ACC112 (cell line): ENCODE measurements at regions not wholly inside any gene's neighbourhood (a gene's known extent, or its start where the extent isn't known, plus 50 kb on each side); places are given as distances from the start of the nearest gene placed in this dataset.

Experiments
- H2AFZ ChIP-seq: fragments of 200-600 bp; sonication (generic); one replicate; pipeline ENCODE4 v1.6.0; 2017; ENCODE audit warnings: antibody characterized with exemption, low read length; ENCODE audit not compliant: unreplicated experiment
- H3K27ac ChIP-seq: fragments of 200-600 bp; sonication (generic); 2 replicates; pipeline ENCODE4 v1.5.1; 2014; ENCODE audit warnings: low read depth, mild to moderate bottlenecking, antibody characterized with exemption, low read length, moderate library complexity
- H3K27me3 ChIP-seq: fragments of 200-600 bp; sonication (generic); 2 replicates; pipeline ENCODE4 v1.6.1; 2014; ENCODE audit warnings: mild to moderate bottlenecking, antibody characterized with exemption, low read length, moderate library complexity, mixed read lengths; ENCODE audit not compliant: insufficient read depth
- H3K36me3 ChIP-seq: fragments of 200-600 bp; sonication (generic); 2 replicates; pipeline ENCODE4 v1.6.1; 2016; ENCODE audit warnings: mild to moderate bottlenecking, antibody characterized with exemption, low read length, moderate library complexity, mixed read lengths; ENCODE audit not compliant: insufficient read depth
- H3K4me1 ChIP-seq: fragments of 200-600 bp; sonication (generic); one replicate; pipeline ENCODE4 v1.6.1; 2016; ENCODE audit warnings: low read length, mixed read lengths; ENCODE audit not compliant: insufficient read depth, unreplicated experiment, control insufficient read depth
- H3K4me3 ChIP-seq: fragments of 200-600 bp; sonication (generic); 2 replicates; pipeline ENCODE4 v1.5.1; 2014; ENCODE audit warnings: mild to moderate bottlenecking, low read depth, low read length
- H3K79me2 ChIP-seq: fragments of 200-600 bp; sonication (generic); one replicate; pipeline ENCODE4 v1.6.0; 2016; ENCODE audit warnings: low read length; ENCODE audit not compliant: control insufficient read depth, unreplicated experiment, insufficient read depth

GRCh38 chr14:97253756-97254155, 456.6 kb downstream of the VRK1 start:
- H3K79me2 ChIP-seq = no peaks in the 10 kb centered on the region
- H3K4me1 ChIP-seq = no peaks in the 10 kb centered on the region
- H3K27ac ChIP-seq = no peak overlapping the region
- no peaks in the 10 kb centered on the region for H3K27me3 ChIP-seq
- H3K4me3 ChIP-seq = no peak overlapping the region
- H3K36me3 ChIP-seq = no peaks in the 10 kb centered on the region
- H2AFZ ChIP-seq = no peak overlapping the region

- H3K36me3 ChIP-seq = no peaks in the 10 kb centered on the region
- H3K4me3 ChIP-seq = no peak overlapping the region
Observed at GRCh38 chr14:97262336-97262735, 465.2 kb downstream of the VRK1 start.

GRCh38 chr14:97264516-97265230, 467.5 kb downstream of the VRK1 start:
- Histone ChIP-seq H3K4me1 (no peaks in the 10 kb centered on the region), H3K27me3 (no peaks in the 10 kb centered on the region), H2AFZ (no peak overlapping the region), H3K4me3 (no peak overlapping the region), H3K27ac (no peak overlapping the region), H3K36me3 (no peaks in the 10 kb centered on the region), H3K79me2 (no peaks in the 10 kb centered on the region)

More at GRCh38 chr14:97262336-97262735, 465.2 kb downstream of the VRK1 start:
- no peaks in the 10 kb centered on the region for H3K27me3 ChIP-seq
- H2AFZ ChIP-seq = no peak overlapping the region
- no peaks in the 10 kb centered on the region for H3K79me2 ChIP-seq
- H3K27ac ChIP-seq = no peak overlapping the region
- no peaks in the 10 kb centered on the region for H3K4me1 ChIP-seq

GRCh38 chr14:97266653-97267052, 469.5 kb downstream of the VRK1 start:
- Histone ChIP-seq H3K27me3 (no peaks in the 10 kb centered on the region), H3K27ac (no peak overlapping the region), H3K4me1 (no peaks in the 10 kb centered on the region), H2AFZ (no peak overlapping the region), H3K79me2 (no peaks in the 10 kb centered on the region), H3K36me3 (no peaks in the 10 kb centered on the region), H3K4me3 (no peak overlapping the region)

GRCh38 chr14:97267509-97267908, 470.3 kb downstream of the VRK1 start:
- no peak overlapping the region for H3K4me3 ChIP-seq
- H3K36me3 ChIP-seq = no peaks in the 10 kb centered on the region
- H3K4me1 ChIP-seq = no peaks in the 10 kb centered on the region
- no peak overlapping the region for H2AFZ ChIP-seq
- H3K27ac ChIP-seq = no peak overlapping the region
- H3K79me2 ChIP-seq = no peaks in the 10 kb centered on the region
- no peaks in the 10 kb centered on the region for H3K27me3 ChIP-seq

GRCh38 chr14:97268097-97268496, 470.9 kb downstream of the VRK1 start:
- Histone ChIP-seq H3K27me3 (no peaks in the 10 kb centered on the region), H2AFZ (no peak overlapping the region), H3K27ac (no peak overlapping the region), H3K4me3 (no peak overlapping the region), H3K36me3 (no peaks in the 10 kb centered on the region), H3K79me2 (no peaks in the 10 kb centered on the region), H3K4me1 (no peaks in the 10 kb centered on the region)

- Histone ChIP-seq H3K4me1 (no peaks in the 10 kb centered on the region), H3K27ac (no peak overlapping the region), H3K27me3 (no peaks in the 10 kb centered on the region), H3K36me3 (no peaks in the 10 kb centered on the region), H3K79me2 (no peaks in the 10 kb centered on the region), H2AFZ (no peak overlapping the region), H3K4me3 (no peak overlapping the region)
Observed at GRCh38 chr14:97270308-97270707, 473.1 kb downstream of the VRK1 start.

GRCh38 chr14:97271451-97271960, 474.3 kb downstream of the VRK1 start:
- H3K4me1 ChIP-seq = no peaks in the 10 kb centered on the region
- no peaks in the 10 kb centered on the region for H3K36me3 ChIP-seq
- no peaks in the 10 kb centered on the region for H3K27me3 ChIP-seq
- no peak overlapping the region for H3K27ac ChIP-seq
- H3K79me2 ChIP-seq = no peaks in the 10 kb centered on the region
- no peak overlapping the region for H3K4me3 ChIP-seq
- no peak overlapping the region for H2AFZ ChIP-seq

- H3K4me1 ChIP-seq = no peaks in the 10 kb centered on the region
- no peak overlapping the region for H2AFZ ChIP-seq
- no peaks in the 10 kb centered on the region for H3K79me2 ChIP-seq
- no peaks in the 10 kb centered on the region for H3K27me3 ChIP-seq
- H3K4me3 ChIP-seq = no peak overlapping the region
- no peak overlapping the region for H3K27ac ChIP-seq
- no peaks in the 10 kb centered on the region for H3K36me3 ChIP-seq
Observed at GRCh38 chr14:97273540-97273939, 476.4 kb downstream of the VRK1 start.

- no peak overlapping the region for H2AFZ ChIP-seq
Observed at GRCh38 chr14:97274626-97275025, 477.4 kb downstream of the VRK1 start.

GRCh38 chr14:97275276-97275675, 478.1 kb downstream of the VRK1 start:
- H3K27me3 ChIP-seq = no peaks in the 10 kb centered on the region
- no peak overlapping the region for H2AFZ ChIP-seq
- H3K4me3 ChIP-seq = no peak overlapping the region
- H3K36me3 ChIP-seq = no peaks in the 10 kb centered on the region
- no peak overlapping the region for H3K27ac ChIP-seq
- H3K4me1 ChIP-seq = no peaks in the 10 kb centered on the region
- H3K79me2 ChIP-seq = no peaks in the 10 kb centered on the region

More at GRCh38 chr14:97274626-97275025, 477.4 kb downstream of the VRK1 start:
- Histone ChIP-seq H3K4me3 (no peak overlapping the region), H3K79me2 (no peaks in the 10 kb centered on the region), H3K36me3 (no peaks in the 10 kb centered on the region), H3K4me1 (no peaks in the 10 kb centered on the region), H3K27ac (no peak overlapping the region), H3K27me3 (no peaks in the 10 kb centered on the region)
